ENCODE measurements at regions not wholly inside any gene's neighbourhood (a gene's known extent, or its start where the extent isn't known, plus 50 kb on each side); places are given as distances from the start of the nearest gene placed in this dataset.

GRCh38 chr2:43030551-43031307, 195.7 kb downstream of the ZFP36L2 start:
- TF ChIP-seq EZH2phosphoT487 (IDR thresholded peaks at IDR 0.05; ENCODE audit: borderline replicate concordance) = no peak
- TF ChIP-seq CTCF (conservative IDR thresholded peaks at IDR 0.05; ENCODE audit: low read length) = no peak
- H3K4me3 ChIP-seq (ENCODE audit: low read length, poor library complexity, severe bottlenecking) = no peak overlapping the region
- no peaks in the 10 kb centered on the region for H3F3A ChIP-seq (ENCODE audit: low read depth)
- no peak overlapping the region for H3K9ac ChIP-seq (ENCODE audit: low read depth, low read length, poor library complexity, severe bottlenecking)
- H3K9me2 ChIP-seq (replicated peaks; ENCODE audit: low read depth, low read length) = no peaks in the 10 kb centered on the region
- no peaks in the 10 kb centered on the region for H3K27me3 ChIP-seq (ENCODE audit: insufficient read depth, low read length, poor library complexity, severe bottlenecking)
- H3K4me2 ChIP-seq (ENCODE audit: low read depth, low read length, poor library complexity, severe bottlenecking) = no peak overlapping the region
- H4K20me1 ChIP-seq (ENCODE audit: insufficient read depth, low read length, poor library complexity, severe bottlenecking) = no peaks in the 10 kb centered on the region
- no peaks in the 10 kb centered on the region for H3K9me3 ChIP-seq (ENCODE audit: insufficient read depth, low read depth, low read length)
- H3K4me1 ChIP-seq (ENCODE audit: insufficient read depth, low read length, poor library complexity, severe bottlenecking) = peaks cover under 1% of the 10 kb centered on the region
- no peaks in the 10 kb centered on the region for H3K36me3 ChIP-seq (ENCODE audit: insufficient read depth, low read length)
- H2AFZ ChIP-seq (ENCODE audit: low read length) = no peak overlapping the region
- no peaks in the 10 kb centered on the region for H3K79me2 ChIP-seq (ENCODE audit: insufficient read depth, low read length)

GRCh38 chr2:43029186-43029585, 197.2 kb downstream of the ZFP36L2 start:
- Histone ChIP-seq H3K36me3 (ENCODE audit: insufficient read depth, low read length) (no peaks in the 10 kb centered on the region), H3K9me2 (replicated peaks; ENCODE audit: low read depth, low read length) (no peaks in the 10 kb centered on the region), H2AFZ (ENCODE audit: low read length) (no peak overlapping the region), H3F3A (ENCODE audit: low read depth) (no peaks in the 10 kb centered on the region), H3K79me2 (ENCODE audit: insufficient read depth, low read length) (no peaks in the 10 kb centered on the region), H3K27me3 (ENCODE audit: insufficient read depth, low read length, poor library complexity, severe bottlenecking) (no peaks in the 10 kb centered on the region), H3K9ac (ENCODE audit: low read depth, low read length, poor library complexity, severe bottlenecking) (no peak overlapping the region), H3K9me3 (ENCODE audit: insufficient read depth, low read depth, low read length) (no peaks in the 10 kb centered on the region), H3K4me1 (ENCODE audit: insufficient read depth, low read length, poor library complexity, severe bottlenecking) (peaks cover 13% of the 10 kb centered on the region), H3K4me3 (ENCODE audit: low read length, poor library complexity, severe bottlenecking) (no peak overlapping the region), H4K20me1 (ENCODE audit: insufficient read depth, low read length, poor library complexity, severe bottlenecking) (no peaks in the 10 kb centered on the region), H3K4me2 (ENCODE audit: low read depth, low read length, poor library complexity, severe bottlenecking) (no peak overlapping the region)
- TF ChIP-seq CTCF (conservative IDR thresholded peaks at IDR 0.05; ENCODE audit: low read length) (no peak), EZH2phosphoT487 (IDR thresholded peaks at IDR 0.05; ENCODE audit: borderline replicate concordance) (no peak)

GRCh38 chr2:43028188-43028587, 198.2 kb downstream of the ZFP36L2 start:
- no peaks in the 10 kb centered on the region for H3F3A ChIP-seq (ENCODE audit: low read depth)
- H3K4me1 ChIP-seq (ENCODE audit: insufficient read depth, low read length, poor library complexity, severe bottlenecking) = peaks cover 13% of the 10 kb centered on the region
- H3K9me3 ChIP-seq (ENCODE audit: insufficient read depth, low read depth, low read length) = no peaks in the 10 kb centered on the region
- no peak overlapping the region for H3K4me2 ChIP-seq (ENCODE audit: low read depth, low read length, poor library complexity, severe bottlenecking)
- TF ChIP-seq EZH2phosphoT487 (IDR thresholded peaks at IDR 0.05; ENCODE audit: borderline replicate concordance) = no peak
- no peaks in the 10 kb centered on the region for H3K36me3 ChIP-seq (ENCODE audit: insufficient read depth, low read length)
- H3K4me3 ChIP-seq (ENCODE audit: low read length, poor library complexity, severe bottlenecking) = no peak overlapping the region
- no peaks in the 10 kb centered on the region for H3K9me2 ChIP-seq (replicated peaks; ENCODE audit: low read depth, low read length)
- H4K20me1 ChIP-seq (ENCODE audit: insufficient read depth, low read length, poor library complexity, severe bottlenecking) = no peaks in the 10 kb centered on the region
- H3K9ac ChIP-seq (ENCODE audit: low read depth, low read length, poor library complexity, severe bottlenecking) = no peak overlapping the region
- no peaks in the 10 kb centered on the region for H3K79me2 ChIP-seq (ENCODE audit: insufficient read depth, low read length)
- H3K27me3 ChIP-seq (ENCODE audit: insufficient read depth, low read length, poor library complexity, severe bottlenecking) = no peaks in the 10 kb centered on the region
- no peak overlapping the region for H2AFZ ChIP-seq (ENCODE audit: low read length)

Data from Loucy (cell line).